ENCODE measurements at regions not wholly inside any gene's neighbourhood (a gene's known extent, or its start where the extent isn't known, plus 50 kb on each side); places are given as distances from the start of the nearest gene placed in this dataset.
"Not testable (repeated sequence)": the region's sequence is repeated elsewhere in the genome, so short reads cannot be mapped to it uniquely, and the experiment has no call there.

DNA sequence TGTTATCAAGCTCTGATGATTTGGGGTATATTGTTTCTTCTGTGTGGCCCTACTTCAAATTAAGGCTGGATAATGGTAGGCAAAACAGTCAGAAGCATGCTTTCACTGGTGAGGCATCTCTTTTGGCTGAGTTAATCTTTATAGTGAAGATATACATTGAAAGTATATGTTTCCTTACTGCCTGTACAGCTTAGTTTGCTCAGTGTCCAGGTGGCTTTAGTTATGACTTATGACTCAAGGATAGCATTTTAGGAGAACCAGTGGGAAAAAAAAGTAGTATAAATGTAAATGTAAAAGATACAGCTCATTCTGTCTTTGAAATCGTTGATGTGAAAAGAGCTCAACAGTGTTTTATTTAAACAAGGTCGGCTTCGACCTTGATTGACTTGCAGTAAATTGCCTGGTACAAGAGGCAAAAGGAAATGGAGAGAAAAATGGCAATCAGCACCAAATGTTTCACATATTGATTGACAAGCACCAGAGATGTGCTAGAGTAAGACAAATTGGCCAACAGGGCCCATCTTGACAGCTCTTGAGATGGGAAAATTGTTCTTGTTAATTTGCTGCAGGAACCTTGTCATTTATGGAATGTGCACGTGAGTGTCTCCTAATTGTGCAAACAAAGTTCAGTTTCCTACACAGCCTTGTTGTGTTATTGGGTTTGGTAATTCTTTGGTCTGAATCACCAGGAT lies 447.4 kb upstream of the WWC1 start:
- DNase-seq = no peak

DNA sequence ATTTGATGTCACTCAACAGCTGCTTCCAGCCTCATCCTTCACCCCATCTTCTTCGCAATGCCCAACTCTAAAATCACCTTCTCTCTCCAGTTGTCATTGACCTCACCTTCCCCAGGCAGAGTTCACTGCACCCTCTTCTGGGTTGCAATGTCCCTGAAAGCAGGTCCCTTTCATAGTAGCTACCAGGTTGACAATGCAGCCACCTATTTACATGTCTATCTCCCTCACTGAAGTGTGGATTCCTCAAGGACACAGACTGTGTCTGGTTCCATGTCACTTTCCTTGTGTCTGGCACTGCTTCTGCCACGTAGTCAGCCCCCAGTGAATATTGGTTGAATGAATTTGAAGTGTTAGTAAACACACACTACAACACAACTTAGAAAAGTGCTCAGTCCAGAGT lies 445.5 kb upstream of the WWC1 start:
- no peak for DNase-seq

DNA sequence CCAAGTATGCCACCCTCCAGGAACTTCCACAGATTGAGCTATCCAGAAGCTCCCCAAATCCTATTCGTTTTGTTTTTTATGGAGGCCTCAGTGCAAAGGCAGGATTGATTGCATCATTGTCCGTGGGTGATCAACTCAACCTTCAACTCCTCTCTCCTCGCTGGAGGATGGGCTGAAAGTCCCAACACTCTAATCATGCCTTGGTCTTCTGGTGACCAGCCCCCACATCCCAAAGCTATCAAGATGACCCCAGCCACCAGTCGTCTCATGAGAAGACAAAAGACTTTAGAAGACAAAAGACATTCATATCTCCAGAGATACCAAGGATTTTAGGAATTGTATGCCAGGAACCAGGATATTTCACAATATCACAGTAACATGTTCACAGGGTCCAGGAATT lies 441.6 kb upstream of the WWC1 start:
- DNase-seq = no peak

DNA sequence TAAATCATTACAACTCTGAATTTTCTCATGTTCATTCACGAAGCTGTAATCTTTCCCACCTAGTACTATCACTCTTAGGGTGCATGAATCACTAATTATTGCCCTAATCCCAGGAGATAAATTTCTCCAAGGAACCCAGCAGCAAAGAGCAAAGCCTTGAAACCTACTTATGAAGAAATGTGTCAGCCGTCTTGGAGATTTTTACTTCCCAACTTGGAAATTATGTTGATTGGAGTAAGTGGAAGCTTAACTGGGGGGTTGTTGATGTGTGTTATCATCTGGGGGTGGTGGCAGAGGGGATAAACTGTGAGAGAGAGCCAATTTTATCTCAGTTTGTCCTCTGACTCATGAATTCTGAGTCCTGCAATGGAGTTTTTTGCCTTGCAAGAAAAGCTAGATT lies 440.5 kb upstream of the WWC1 start:
- no peak for DNase-seq

DNA sequence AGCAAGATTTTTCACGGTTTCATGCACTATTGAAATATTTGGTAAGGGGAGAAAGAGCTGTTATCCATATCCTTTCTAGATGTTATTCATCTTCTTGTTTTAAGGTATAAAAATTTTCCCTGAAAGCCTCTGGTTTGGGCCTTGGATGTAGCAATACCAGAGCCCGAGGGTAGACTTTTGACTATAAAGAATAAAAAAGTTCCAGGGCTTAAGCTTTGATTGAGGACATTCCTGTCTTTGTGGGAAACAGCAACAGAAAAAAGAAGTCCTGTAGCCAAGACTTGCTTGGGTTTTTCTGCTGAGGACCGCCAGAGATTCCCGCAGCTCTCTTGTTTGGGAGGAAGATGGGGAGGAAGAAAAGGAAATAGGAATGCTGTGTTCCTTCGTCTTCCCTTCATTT lies 440.0 kb upstream of the WWC1 start:
- no peak for DNase-seq

DNA sequence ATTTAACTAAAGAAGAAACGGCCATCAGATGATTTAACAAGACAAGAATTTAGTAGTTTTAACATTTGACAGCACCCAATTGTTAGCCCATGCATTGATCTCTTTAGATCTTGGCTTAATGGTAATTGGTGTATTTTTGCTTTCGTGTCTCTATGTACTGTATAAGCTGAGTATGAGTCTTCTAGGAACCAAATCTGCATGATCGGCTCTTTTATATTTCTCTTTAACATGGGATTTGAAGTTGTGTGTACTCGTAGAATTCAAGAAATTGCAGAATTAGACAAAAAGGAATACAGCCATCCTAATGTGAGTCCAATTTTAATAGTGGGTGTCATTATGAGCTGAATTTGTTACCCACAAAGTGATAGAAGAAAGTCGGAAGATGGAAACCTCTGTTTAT lies 438.9 kb upstream of the WWC1 start:
- DNase-seq = no peak

DNA sequence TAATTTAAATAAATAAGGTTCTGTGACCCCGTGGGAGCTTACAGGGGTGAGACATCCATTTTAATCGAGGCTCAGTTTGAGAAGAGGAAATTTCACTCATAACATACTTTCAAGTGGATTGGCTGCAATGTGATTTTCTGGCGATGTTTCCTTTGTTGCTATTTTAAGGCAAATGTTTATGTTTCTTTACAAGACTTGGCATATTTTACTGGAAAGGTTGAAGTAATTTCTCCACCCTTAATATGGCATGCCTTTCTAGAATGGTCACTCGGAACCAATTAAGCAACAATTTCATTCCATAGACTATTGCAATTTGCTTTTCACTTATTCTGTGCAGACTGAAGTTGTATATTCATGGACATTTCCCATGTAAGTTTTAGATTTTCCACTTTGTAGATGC lies 438.0 kb upstream of the WWC1 start:
- no peak for DNase-seq

DNA sequence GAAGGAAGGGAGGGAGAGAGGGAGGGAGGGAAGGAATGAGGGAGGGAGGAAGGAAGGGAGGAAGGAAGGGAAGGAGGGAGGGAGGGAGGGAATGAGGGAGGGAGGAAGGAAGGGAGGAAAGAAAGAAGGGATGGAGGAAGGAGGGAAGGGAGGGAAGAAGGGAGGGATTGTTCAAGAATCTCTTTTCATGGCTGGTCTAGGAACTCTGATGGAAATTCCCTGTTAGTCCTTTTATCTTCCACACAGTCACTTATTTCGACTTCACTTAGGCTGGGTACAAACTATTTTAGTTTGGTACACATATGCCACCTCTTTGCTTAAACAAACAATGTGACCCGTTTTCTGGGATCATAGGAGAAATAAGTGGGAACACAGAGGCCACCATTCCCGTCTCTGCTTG lies 435.6 kb upstream of the WWC1 start:
- DNase-seq = no peak

DNA sequence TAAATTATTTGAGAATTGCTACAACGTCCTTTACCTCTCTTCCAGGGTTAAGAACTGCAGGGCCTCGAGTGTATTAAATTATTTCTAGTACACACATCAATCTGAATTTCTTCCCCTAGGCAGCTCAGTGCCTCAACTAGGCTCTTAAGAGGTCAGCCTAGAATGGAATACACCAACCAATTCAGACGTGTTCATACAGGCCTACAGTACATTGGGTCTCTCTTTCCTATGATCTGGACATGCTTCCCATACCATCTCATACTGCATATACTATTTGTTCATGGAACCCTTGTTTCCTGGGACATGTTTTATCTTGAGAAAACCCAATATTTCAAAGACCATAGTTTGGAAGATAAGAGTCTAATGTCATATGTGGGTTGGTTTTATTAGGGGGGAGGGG lies 434.1 kb upstream of the WWC1 start:
- no peak for DNase-seq

DNA sequence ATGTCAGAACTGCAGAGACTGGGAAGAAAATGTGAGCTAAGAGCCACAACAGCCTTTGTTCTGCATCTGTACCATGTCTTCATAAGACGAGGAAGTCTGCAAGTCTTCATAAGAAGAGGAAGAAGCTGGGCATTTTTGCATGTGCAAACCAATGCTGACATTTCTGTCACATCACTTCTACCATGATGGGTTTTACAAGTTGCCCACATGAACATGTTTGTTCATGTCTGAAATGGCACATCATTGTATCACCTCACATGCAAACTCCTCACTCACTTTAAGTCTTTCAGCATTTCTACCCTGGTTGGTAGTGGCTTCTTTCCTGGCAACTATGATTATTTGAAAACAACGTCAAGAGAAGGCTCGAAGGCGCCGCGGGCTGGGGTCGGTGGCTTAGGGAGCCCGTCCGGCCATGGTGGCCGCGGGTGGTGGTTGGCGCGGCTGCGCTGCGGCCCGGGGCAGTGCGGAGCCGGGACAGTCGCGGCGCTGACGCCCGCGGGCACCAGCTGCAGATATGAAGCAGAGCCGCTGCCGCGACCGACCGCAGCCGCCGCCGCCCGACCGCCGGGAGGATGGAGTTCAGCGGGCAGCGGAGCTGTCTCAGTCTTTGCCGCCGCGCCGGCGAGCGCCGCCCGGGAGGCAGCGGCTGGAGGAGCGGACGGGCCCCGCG lies 433.1 kb upstream of the WWC1 start:
- not testable (repeated sequence) for DNase-seq

DNA sequence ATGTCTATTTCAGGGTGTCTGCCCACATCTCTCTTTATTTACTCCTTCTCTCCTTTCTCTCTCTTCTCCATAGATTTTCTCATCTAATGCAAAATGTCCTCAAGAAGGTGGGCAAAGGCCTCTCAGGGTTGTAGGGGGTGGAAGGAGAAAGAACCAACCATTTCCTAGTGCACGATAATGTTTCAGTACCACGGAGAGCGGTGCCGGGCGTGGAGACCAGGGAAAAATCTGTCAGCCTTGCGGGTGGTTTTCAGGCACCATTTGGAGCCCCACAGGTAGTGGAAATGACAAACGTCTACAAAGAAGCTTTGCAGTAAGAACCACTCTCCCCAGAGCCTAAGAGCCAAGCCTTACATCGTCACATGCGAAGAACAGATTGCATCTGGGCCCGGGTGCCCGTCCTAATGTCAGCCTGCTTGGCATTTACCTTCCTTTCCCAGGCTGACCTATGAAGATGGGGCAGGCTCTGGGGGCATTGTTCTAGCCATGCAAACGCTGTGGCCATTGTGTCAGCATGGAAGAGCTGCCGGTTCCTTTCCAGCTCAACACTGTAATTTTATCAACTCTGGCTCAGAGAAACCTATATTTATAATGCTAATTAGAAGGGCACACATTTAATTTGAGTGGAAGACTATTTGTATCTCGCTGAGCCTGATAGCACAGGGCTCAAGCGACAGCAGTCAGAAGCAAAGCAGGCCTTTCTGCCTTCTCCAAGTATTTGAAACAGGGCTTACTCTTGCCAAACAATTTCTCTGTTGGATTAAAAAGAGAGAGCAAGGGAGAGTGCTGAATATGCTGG lies 430.1 kb upstream of the WWC1 start:
- no peak for DNase-seq

DNA sequence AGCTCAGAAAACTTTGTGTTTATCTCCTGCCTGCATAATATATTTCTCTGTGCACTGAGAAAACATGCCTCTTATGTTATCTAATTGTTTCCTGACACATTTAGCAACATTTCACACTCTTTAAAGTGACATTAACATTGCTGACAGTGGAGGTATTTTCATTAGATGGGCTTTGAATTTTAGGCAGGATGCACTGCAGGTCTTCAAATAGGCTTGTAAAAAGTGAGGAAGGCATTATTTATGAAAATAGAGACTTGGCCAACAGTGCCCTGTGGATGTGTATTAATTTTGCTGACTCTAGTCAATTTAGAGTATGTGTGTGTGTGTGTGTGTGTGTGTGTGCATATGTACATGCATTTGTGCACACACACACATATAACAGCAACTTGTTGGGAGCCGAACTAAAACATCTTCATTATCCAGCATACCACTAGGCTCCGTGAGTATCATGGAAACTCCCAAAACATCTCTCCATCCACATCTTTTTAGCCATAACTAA lies 429.5 kb upstream of the WWC1 start:
- DNase-seq = no peak

DNA sequence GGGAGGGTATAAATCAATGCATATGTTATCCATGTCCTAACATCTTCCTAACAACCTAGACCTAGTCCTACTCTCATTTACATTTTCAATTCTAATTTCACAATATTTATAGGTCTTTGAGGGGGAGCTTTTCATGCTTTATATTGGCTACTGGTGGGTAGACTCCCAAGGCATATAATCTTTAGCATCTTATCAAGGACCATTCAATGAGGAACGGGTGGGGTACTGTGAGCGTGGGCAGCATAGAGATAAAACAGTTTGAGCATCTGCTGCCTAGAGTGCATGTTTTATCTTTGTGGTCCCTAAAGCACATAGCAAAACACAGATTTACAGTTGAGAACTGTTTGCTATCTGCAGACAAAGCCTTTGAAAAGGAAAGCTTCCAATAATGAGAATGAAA lies 427.6 kb upstream of the WWC1 start:
- DNase-seq = no peak

DNA sequence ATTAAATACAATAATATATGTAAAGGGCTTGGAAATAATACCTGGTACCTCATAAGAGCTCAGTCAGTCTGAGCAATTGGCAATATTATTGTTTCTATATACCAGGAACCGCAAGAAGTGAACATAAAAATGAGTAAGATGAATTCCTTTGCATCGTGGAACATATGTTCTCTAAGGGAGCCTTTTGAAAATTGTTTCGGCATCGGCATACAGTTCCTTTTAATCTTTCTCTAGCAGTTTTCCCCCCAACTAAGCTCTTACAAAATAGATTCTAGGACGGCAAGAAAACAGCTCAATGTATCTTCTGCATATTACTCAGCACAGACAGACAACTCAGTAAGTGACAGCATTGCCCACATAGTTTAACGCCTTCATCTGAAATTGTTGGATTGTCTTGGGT lies 426.6 kb upstream of the WWC1 start:
- DNase-seq = no peak

DNA sequence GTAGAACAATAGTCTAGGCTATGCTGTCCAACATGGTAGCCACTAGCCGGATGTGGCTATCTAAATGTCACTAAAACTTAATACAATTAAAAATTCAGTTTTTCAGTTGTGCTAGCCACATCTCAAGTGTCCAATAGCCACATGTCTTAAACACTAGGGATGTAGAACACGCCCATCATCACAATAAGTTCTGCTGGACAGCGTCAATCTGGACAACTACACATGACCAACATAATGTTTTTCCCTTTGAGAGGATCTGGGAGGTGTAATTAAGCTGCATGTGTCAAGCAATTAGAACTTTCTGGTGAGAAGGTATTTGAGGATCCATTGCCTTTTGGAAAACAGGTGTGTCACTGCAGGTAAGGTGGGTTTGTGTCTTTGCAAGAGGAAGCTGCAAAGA lies 424.6 kb upstream of the WWC1 start:
- no peak for DNase-seq

DNA sequence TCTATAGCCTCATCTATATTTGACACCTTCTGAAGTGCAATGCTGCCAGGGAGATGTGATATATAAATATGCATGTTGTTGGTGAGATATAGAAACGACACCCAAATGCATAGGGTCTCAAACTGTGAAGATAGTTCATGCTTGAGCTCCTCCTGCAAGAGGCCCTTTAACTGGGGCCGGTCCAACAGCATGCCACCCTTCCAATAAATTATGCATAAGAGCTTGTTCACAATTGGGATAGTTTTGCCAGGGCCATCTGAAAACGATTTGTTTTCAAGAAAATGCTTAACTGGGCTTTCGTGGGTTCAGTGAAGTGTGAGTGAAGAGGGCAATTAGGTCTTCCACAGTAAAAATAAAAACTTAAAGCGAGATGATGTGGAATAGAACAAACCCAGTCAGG lies 424.2 kb upstream of the WWC1 start:
- no peak for DNase-seq

DNA sequence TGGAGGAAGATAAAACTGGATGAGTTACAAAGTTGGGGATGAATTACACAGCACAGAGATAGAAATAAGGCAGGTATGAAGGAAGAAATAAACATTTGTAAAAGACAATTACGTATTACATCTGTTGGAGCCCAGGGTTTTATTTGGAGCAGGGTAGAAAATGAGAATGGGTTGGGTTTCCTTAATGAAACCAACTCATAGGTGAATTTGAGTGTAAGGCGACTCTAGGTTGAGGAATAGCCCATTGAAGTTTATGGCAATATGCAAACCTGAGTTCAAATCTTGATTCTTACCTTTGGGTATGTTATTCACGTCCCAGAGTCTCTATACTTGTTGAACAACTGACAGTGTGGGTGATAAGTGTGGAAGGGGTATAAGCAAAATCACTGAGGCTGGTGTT lies 422.3 kb upstream of the WWC1 start:
- no peak for DNase-seq

DNA sequence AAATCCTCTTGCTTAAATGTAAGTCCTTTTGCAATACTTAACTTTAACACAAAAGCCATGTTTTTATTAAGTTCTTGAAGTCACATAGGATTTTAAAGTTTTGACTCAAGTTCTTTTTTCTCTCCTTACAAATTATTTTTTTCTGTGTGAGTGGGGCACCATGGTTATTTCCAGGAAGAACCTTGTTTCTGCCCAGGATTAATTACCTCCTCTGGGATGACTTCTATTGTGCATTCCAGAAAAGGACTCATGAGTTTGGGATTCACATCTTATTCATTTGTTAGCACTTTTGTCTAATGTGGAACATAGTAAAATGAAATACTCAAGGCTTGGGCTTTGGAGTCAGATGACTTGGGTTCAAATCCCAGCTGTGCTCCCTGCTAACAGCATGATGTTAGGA lies 421.4 kb upstream of the WWC1 start:
- DNase-seq = no peak

DNA sequence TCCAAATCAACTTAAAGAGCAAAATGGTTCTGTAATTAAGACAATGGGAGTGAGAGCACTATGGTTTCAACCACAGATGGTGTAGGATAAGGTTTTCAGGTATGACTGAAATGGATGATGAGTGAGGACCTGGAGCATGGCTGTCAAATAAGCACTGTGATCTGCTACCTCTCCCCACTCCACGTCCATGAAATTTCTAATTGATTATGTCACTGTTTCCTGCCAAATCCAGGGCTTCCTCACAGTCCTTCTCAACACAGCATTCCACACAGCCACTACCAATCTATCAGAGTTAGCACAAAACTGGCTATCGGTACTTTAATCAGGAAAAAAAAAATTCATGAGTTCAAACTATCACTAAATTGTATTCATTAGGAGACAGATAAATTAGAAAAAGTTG lies 420.4 kb upstream of the WWC1 start:
- DNase-seq = no peak

DNA sequence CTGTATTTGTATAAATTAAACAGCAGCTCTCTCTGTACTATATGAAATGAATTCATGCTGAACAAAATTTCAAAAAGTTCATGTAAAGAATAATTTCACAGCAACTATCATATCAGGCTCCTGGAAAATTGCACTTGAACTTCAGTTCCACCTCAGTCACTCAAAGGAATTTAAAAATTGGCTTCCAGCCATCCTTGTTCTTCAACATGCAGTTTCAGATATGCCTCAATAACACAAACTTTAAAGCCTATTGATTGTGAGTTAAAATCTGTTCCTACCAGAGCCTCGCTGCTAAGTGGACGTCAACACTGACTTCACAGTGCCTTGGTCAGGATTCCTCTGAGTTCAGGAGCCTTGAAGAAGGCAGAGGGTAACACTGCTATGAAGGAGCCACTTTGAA lies 418.7 kb upstream of the WWC1 start:
- no peak for DNase-seq

DNA sequence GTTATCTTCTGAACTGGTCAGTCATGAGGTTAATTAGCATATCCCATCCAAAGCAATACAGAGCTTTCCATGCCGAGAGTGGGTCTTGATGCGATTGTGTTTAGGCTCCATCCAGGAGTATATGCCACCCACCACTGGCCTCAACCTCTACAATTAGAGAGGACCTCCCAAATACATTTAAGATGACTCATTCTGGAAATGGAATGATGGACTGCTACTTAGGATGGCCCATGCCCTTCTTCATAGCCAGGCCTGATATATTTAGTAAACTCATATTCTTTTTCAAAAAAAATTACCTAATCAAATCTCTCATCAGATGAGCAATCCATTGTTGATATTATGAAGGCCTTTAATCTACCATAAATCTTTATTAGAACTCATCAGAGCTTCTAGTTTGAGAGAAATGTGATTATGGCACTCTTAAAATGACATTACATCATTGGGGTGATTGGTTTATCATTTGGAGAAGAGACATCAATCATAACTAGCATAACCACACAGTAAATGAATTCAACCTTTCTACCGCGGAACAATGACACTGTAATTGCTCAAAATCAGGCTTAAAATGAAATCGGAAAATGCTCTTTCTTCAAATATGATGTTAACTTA lies 414.2 kb upstream of the WWC1 start:
- DNase-seq = no peak

DNA sequence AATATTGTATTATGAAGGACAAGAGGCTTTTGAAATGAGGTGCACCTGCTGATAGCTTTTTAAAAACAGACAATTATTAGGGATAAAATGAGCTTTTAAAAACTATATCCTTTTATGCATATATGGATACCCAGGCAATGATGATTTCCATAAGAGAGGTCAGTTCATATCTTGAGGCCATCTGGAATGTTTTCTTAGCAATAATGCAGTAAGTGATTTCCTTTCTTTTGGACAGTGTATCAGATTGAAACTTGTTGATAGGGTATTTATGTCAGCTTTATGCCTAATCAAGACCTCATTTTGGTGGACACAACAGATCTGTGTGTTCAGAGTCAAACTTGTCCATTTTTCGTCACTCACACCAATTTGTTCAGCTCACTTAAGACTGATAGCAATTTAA lies 413.5 kb upstream of the WWC1 start:
- no peak for DNase-seq

DNA sequence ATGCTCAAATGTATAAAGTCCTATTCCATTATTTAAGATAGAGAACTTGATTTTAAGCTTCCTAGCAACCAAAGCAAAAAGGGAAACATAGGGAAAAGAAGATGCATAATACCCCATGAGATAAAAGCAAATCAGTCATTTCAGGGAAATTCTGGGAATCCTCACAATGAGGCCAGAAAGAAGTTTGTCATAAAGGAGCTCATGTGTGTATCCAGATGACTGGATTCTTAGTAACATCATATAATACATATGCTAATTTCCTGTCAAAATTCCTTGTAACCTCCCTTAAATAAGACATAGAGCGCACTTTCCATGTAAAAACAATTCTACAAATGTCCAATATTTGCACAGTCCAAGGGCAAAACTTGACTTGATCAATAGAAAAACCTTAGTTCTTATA lies 411.0 kb upstream of the WWC1 start:
- no peak for DNase-seq

DNA sequence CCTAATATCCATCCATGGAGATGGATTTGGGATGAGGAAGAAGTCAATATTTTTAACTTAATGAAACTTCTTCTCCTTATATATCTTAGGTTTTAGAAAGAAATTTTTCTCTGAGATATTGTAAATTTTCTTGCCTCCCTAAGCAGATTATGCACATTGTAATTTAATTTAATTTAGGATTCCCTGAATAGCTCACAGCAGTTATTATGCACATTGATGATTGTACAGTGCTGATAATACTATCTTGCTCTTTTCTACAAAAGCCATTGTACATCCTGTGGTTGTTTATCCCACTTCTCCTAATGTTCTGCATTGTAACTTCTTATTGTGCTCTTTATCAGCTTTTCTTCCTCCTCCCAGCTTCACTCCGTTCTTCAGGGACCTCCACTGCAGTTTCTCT lies 410.4 kb upstream of the WWC1 start:
- no peak for DNase-seq

Measured in midbrain (tissue), 1 donor.